NCI-H1694 (cell line): ENCODE measurements at regions not wholly inside any gene's neighbourhood (a gene's known extent, or its start where the extent isn't known, plus 50 kb on each side); places are given as distances from the start of the nearest gene placed in this dataset.
A peak's percentile ranks its signal among the peaks of the same experiment; 100 is the strongest.

ENCODE experiments used
- DNase-seq: peaks from one replicate; lab custom pipeline; 2025; lab: John Stamatoyannopoulos, UW

GRCh38 chr12:118853634-118854033, 127.7 kb upstream of the SRRM4 start:
- DNase-seq: peak; percentile 82

DNA sequence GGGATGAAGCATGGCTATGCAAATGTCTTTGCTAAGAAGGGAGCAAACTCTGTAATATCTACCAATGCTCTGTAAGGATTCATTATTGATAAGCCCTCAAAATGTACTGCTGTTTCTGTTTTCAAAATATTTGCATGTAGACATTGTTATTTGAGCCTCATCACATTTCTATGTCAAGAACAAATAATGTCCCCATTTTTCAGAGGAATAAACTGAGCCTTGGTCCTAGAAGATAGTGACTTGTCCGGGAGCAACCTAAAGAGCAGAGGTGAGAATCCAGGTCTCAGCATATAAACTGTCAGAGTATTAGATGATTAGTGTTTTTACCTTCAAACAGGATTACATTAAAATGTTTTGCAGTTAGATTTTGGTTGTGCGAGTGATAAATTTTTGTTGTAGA, 125.5 kb upstream of the SRRM4 start:
- DNase-seq: no peak

DNA sequence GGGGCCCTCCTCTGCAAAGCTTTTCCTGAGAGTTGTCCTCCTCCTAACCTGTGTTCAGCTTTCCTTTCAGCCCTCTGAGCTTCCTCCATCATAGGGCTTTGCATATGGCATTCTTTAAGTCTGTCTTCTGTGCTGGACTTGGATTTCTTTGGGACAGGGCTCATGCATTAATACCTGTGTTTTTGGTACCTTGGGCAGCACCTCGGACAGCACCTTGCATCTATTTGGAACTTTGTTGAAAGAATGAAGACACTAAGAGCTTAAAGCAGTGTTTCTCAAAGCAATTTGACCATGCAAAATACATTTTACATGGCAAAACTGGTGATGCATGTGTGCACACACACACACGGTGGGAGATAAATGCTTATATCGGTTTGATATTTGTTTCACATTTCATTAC, 115.0 kb upstream of the SRRM4 start:
- no peak for DNase-seq

- no peak for DNase-seq
Measured at GRCh38 chr12:118870551-118870950, 110.8 kb upstream of the SRRM4 start.

DNA sequence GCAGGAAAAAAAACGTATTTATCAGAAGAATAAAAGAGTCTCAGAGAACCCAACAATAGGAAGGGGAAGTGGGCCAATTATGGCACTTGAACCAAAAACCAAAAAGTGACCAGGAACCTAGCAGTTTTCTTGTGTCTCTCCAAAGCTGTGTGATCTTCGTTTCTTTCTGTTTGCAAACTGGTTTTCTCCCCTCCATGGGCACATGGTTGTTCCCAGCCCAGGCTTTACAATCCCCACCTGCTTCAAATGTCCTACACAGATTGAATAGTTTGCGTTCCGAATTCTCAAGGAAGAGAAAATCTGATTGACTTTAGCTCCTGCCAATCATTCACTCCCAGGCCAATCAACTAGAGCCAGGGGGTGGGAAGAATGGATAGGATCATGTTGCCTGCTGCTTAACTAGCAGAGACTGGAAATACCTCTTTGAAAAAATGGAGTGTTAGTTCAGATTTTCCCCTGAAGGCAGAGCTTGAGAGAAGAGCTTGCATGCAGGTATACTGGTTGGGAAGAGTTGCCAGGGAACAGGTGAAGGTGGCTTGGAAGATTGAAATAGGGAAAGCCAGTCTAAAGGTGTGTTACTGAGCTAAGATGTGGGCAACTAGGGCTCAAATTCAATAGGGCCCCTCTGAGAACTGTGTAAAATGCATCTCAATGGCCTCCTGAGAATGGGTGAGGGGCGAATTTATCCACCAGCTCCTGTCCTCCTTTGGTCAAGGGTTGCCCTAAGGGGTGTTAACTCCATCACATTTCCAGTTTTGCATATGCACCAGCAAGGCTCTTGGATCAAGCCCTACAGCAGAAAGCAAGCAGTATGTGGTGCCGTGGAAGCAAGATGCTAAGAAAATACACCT, 106.4 kb upstream of the SRRM4 start:
- DNase-seq: no peak

DNA sequence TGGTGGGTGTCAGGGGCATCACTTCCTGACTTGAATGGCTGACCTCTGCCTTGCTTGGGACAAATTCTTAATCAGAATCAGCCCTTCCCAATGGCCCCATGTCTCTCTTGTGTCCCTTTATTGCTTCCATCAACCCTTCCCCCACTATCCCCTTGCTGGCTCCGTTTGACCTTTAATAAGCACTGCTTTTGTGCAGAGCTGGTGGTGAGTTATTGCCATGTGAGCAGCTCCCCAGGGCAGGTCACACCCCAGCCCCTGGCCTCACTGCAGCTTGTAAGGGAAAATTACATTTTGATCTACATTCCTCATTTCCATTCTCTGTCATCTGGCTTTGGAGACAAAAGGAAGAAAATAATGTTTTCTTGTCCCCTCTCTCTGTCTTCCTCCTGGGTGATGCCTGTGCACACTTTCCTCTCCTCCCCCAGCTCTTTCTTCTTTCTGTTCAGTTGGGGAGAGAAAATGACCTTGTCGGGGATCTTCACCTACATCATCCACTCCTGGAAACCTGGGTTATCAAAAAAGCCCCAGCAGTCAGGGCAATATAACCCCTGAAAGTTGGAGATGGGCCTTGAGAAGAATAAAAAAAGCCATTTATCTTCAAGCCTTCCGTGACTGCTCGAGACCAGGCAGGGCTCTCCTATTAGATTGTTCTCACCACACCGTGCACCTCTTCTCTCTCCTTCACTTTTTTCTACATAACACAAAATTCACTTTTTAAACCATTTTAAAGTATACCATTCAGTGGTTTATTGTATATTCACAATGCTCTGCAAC, 100.4 kb upstream of the SRRM4 start:
- no peak for DNase-seq

- no peak for DNase-seq
Measured at GRCh38 chr12:118884226-118884625, 97.1 kb upstream of the SRRM4 start.

DNA sequence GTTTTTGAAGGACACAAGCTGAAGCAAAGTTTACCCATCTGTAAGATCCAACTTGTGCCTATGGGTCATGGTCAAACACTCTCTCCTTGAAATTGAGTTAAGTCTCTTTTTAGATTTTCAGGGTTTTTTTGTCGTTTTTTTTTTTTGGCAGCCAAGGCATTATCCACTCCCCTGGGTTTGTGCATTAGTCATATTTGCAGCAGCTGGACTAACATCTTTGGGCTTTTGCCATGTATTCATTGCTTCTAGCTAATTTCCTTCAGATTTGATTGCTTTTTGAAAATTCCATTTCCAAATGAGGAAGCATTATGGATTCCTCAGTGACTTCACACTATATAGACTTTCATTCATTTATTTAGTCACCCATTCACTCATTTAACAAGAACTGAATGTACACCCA, 80.3 kb upstream of the SRRM4 start:
- peak; percentile 36 for DNase-seq

- peak; percentile 23 for DNase-seq
Measured at GRCh38 chr12:118908811-118909210, 72.5 kb upstream of the SRRM4 start.

GRCh38 chr12:118912697-118913270, 68.6 kb upstream of the SRRM4 start:
- DNase-seq: no peak

DNA sequence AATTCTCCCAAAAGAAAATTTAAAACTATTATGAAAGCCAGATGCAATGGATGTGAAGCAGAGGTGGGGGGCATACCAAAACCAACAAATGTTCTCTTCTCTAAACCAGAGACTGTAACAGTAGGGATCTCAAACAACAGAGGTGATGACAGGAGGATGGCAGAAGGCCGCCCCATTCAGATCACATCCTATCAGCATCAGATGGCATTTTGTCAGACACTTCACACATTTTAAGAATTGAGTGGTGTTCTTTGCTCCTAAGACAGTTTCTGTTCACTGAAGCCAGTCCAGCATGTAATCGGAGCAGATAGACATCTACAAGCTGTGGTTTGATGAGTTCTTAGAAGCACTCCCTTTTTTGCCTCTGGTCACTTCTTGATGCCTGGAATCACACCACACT, 59.6 kb upstream of the SRRM4 start:
- no peak for DNase-seq

- DNase-seq: no peak
Measured at GRCh38 chr12:118922405-118922804, 58.9 kb upstream of the SRRM4 start.

GRCh38 chr12:118925407-118925806, 55.9 kb upstream of the SRRM4 start:
- no peak for DNase-seq

DNA sequence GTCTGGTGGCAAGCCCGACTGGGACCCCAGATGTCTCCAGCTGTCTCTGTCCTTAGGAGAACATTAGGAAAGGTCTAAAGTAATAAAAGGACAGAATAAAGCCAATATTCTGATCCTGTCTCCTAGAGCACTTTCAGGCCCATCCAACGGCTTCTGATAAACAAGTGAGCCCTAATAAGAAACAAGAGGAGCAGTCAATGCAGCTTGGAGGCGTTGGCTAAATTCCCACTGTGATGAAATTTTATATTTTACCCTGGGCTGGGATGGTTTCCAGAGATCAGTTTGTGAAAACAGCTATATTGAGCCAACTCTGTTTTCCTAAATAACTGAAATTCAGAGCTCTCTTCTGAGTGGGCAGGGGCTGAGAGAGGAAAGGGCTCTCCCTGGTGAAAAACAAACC, 55.5 kb upstream of the SRRM4 start:
- no peak for DNase-seq
